Neural progenitor cell (in vitro differentiated cells): ENCODE measurements at regions not wholly inside any gene's neighbourhood (a gene's known extent, or its start where the extent isn't known, plus 50 kb on each side); places are given as distances from the start of the nearest gene placed in this dataset.

Experiments used
- DNase-seq: peaks from one replicate; pipeline ENCODE4 v3.0.0-alpha.2; 2016; ENCODE audit warnings: low spot score
- H2AFZ ChIP-seq: fragments of 200-600 bp; sonication (generic); replicated peaks from 2 replicates; pipeline ENCODE4 v1.6.1; 2016; ENCODE audit warnings: antibody characterized with exemption
- H3F3A ChIP-seq: fragments of 200-600 bp; sonication (generic); 2 replicates; pipeline ENCODE4 v1.6.1; 2016; ENCODE audit warnings: antibody characterized with exemption, low read depth
- H3K27ac ChIP-seq: fragments of 200-600 bp; sonication (generic); 2 replicates; pipeline ENCODE4 v1.5.1; 2016; ENCODE audit warnings: mild to moderate bottlenecking
- H3K27me3 ChIP-seq: fragments of 200-600 bp; sonication (generic); 2 replicates; pipeline ENCODE4 v1.6.1; 2016; ENCODE audit warnings: mild to moderate bottlenecking, moderate library complexity
- H3K36me3 ChIP-seq: fragments of 200-600 bp; sonication (generic); 2 replicates; pipeline ENCODE4 v1.5.1; 2016
- H3K4me1 ChIP-seq: fragments of 200-600 bp; sonication (generic); 2 replicates; pipeline ENCODE4 v1.6.1; 2016; ENCODE audit warnings: mixed run types
- H3K4me2 ChIP-seq: fragments of 200-600 bp; sonication (generic); 2 replicates; pipeline ENCODE4 v1.6.1; 2016
- H3K4me3 ChIP-seq: fragments of 200-600 bp; sonication (generic); 2 replicates; pipeline ENCODE4 v1.5.1; 2016
- H3K79me2 ChIP-seq: fragments of 200-600 bp; sonication (generic); 2 replicates; pipeline ENCODE4 v1.6.1; 2016; ENCODE audit warnings: low read depth
- H3K9ac ChIP-seq: fragments of 200-600 bp; sonication (generic); 2 replicates; pipeline ENCODE4 v1.6.1; 2016
- H3K9me3 ChIP-seq: fragments of 200-600 bp; sonication (generic); 2 replicates; pipeline ENCODE4 v1.5.1; 2016; ENCODE audit warnings: low read depth
- H4K20me1 ChIP-seq: fragments of 200-600 bp; sonication (generic); 2 replicates; pipeline ENCODE4 v1.6.1; 2016; ENCODE audit warnings: low read depth
- H3K27ac Mint-ChIP-seq: 3 replicates; pipeline ENCODE4 v1.8.0; 2021; ENCODE audit warnings: mixed read lengths
- H3K27me3 Mint-ChIP-seq: 2 replicates; pipeline ENCODE4 v1.8.0; 2022; ENCODE audit warnings: low read depth, mild to moderate bottlenecking, inconsistent platforms, moderate library complexity, mixed read lengths; ENCODE audit not compliant: insufficient read depth
- H3K36me3 Mint-ChIP-seq: 3 replicates; pipeline ENCODE4 v1.8.0; 2021; ENCODE audit warnings: mixed read lengths
- H3K4me1 Mint-ChIP-seq: 3 replicates; pipeline ENCODE4 v1.8.0; 2021; ENCODE audit warnings: mixed read lengths
- H3K4me3 Mint-ChIP-seq: 3 replicates; pipeline ENCODE4 v1.8.0; 2021; ENCODE audit warnings: mild to moderate bottlenecking, moderate library complexity, mixed read lengths
- H3K9me3 Mint-ChIP-seq: 3 replicates; pipeline ENCODE4 v1.8.0; 2020; ENCODE audit warnings: mixed read lengths
- CTCF ChIP-seq: fragments of 200-600 bp; sonication (generic); IDR thresholded peaks from 2 replicates; pipeline ENCODE4 v1.5.1; 2017; ENCODE audit warnings: antibody characterized with exemption, mild to moderate bottlenecking
- EZH2 ChIP-seq: fragments of 200-600 bp; sonication (generic); IDR thresholded peaks from 2 replicates; pipeline ENCODE4 v1.6.1; 2017; ENCODE audit warnings: antibody characterized with exemption, mild to moderate bottlenecking, moderate library complexity
- EZH2phosphoT487 ChIP-seq: fragments of 200-600 bp; sonication (generic); IDR thresholded peaks from 2 replicates; pipeline ENCODE4 v1.6.1; 2017; ENCODE audit warnings: antibody characterized with exemption

DNA sequence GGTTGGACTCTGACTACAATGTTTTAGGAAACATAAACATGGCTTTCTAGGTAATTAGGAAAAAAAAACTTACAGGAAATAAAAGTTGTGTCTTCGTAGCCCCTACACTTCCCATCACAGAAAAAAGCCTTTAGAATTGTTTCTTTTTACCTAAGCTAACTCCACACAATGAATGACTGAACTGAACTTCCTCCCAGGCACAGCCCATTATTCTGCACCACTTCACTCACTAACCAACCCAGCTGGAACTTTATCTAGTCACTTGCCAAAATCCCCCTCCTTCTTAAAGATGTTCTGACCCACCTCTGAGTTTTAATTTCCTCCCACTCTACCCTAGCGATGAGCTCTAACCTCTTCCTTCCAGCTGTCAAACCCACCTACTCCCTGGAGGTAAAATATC, 91.7 kb upstream of the MEOX2 start:
- Histone ChIP-seq H3K4me2 (peak overlapping the region; percentile 70), H3K9me3 (no peaks in the 10 kb centered on the region), H3K9ac (no peak overlapping the region), H3K36me3 (no peaks in the 10 kb centered on the region), H3F3A (peaks cover 3% of the 10 kb centered on the region), H3K27ac (peak overlapping the region; percentile 64), H2AFZ (no peak overlapping the region), H3K4me1 (peaks cover 28% of the 10 kb centered on the region), H3K4me3 (peak overlapping the region; percentile 17), H3K27me3 (no peaks in the 10 kb centered on the region), H4K20me1 (no peaks in the 10 kb centered on the region), H3K79me2 (no peaks in the 10 kb centered on the region)
- H3K4me3 Mint-ChIP-seq = peak overlapping the region; percentile 11
- peak overlapping the region; percentile 15 for H3K27ac Mint-ChIP-seq
- no peak for TF ChIP-seq EZH2
- no peak for TF ChIP-seq EZH2phosphoT487
- TF ChIP-seq CTCF = no peak
- no peaks in the 10 kb centered on the region for H3K27me3 Mint-ChIP-seq
- H3K4me1 Mint-ChIP-seq = peaks cover 15% of the 10 kb centered on the region
- no peaks in the 10 kb centered on the region for H3K36me3 Mint-ChIP-seq
- H3K9me3 Mint-ChIP-seq = no peaks in the 10 kb centered on the region
- DNase-seq = peak; percentile 68

DNA sequence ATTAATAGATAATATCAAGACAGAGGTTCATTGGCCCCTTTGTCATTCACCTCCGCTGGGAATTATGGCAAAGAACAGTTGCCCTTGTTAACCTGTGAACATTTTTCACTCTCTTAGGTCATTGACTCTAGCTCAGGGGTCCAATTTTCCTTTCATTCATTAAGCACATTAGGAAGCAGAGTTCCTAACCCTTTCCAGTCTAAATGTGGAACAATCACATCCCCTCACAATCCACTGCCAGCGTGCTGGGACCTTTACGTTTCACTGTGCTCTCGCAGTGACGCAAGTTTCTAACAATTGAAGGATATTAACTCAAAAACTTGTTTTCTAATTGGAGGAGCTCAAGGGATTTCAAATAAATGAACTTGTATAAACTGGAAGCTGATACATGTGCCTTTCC, 79.3 kb upstream of the MEOX2 start:
- H3K9ac ChIP-seq = no peak overlapping the region
- no peaks in the 10 kb centered on the region for H3F3A ChIP-seq
- Mint-ChIP-seq H3K4me3 (no peak overlapping the region), H3K36me3 (no peaks in the 10 kb centered on the region), H3K27ac (no peak overlapping the region), H3K9me3 (peaks cover 18% of the 10 kb centered on the region), H3K4me1 (peaks cover 10% of the 10 kb centered on the region), H3K27me3 (peaks cover 4% of the 10 kb centered on the region)
- H3K4me2 ChIP-seq = no peak overlapping the region
- H2AFZ ChIP-seq = no peak overlapping the region
- no peak for DNase-seq
- H3K4me3 ChIP-seq = no peak overlapping the region
- H3K79me2 ChIP-seq = no peaks in the 10 kb centered on the region
- no peaks in the 10 kb centered on the region for H3K9me3 ChIP-seq
- no peaks in the 10 kb centered on the region for H3K4me1 ChIP-seq
- no peaks in the 10 kb centered on the region for H4K20me1 ChIP-seq
- TF ChIP-seq EZH2 (no peak), EZH2phosphoT487 (no peak), CTCF (no peak)
- no peaks in the 10 kb centered on the region for H3K27me3 ChIP-seq
- H3K36me3 ChIP-seq = no peaks in the 10 kb centered on the region
- H3K27ac ChIP-seq = no peak overlapping the region

DNA sequence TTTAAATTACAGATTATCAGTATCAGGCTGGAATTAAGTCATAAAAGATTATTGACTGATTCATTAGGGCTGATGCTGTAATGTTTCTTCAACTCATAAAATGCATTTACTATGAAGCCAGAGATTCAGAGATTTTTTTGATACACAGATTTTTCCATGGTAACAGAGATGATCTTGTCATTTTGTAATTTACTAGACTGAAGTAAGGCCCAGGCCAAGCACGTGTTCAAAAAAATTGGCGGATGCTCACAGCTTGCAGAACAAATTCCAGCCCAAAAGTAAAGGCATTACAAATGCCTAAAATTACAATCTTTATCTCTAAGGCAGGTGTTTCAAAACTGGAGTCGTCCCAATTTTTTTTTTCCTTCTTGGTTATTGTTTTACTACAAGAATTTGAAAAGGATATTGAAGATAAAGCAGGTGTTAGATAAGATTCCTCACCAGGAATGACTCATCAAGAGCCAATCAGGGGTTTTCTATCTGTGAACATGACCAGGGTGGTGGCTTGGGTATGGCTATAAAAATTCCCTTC, 78.4 kb upstream of the MEOX2 start:
- H3K9ac ChIP-seq = no peak overlapping the region
- no peak overlapping the region for H3K27ac ChIP-seq
- H3K4me3 ChIP-seq = no peak overlapping the region
- no peaks in the 10 kb centered on the region for H3K27me3 ChIP-seq
- H4K20me1 ChIP-seq = no peaks in the 10 kb centered on the region
- no peaks in the 10 kb centered on the region for H3K79me2 ChIP-seq
- Mint-ChIP-seq H3K27ac (no peak overlapping the region), H3K36me3 (no peaks in the 10 kb centered on the region), H3K9me3 (peaks cover 14% of the 10 kb centered on the region), H3K27me3 (peaks cover 4% of the 10 kb centered on the region), H3K4me1 (peaks cover 10% of the 10 kb centered on the region), H3K4me3 (no peak overlapping the region)
- DNase-seq = no peak
- H3K4me2 ChIP-seq = no peak overlapping the region
- no peaks in the 10 kb centered on the region for H3K36me3 ChIP-seq
- H3K4me1 ChIP-seq = no peaks in the 10 kb centered on the region
- TF ChIP-seq CTCF (no peak), EZH2phosphoT487 (no peak), EZH2 (no peak)
- H3K9me3 ChIP-seq = no peaks in the 10 kb centered on the region
- H2AFZ ChIP-seq = no peak overlapping the region
- H3F3A ChIP-seq = no peaks in the 10 kb centered on the region
